ENCODE measurements at regions not wholly inside any gene's neighbourhood (a gene's known extent, or its start where the extent isn't known, plus 50 kb on each side); places are given as distances from the start of the nearest gene placed in this dataset.

DNA sequence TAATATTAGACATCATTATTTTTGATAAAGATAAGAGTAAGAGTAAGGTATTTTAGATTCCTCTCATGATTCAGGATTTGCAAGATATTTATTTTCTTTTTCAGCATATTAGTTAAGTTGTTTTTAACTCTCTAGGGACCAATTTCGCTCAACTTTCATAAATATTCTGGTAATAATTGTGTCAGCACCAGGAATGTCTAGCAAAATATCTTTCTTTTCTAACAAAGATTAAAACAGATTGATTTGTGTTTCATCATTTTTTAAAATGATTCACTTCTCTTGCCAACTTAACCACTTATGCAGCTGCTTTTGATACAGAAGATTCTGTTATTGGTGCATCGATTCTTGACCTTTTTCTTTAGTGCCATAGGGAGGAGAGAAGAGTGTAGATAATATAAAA lies 172.8 kb upstream of the PTGFR start:
- intact Hi-C loops (cut with DNase I; ENCODE audit: low total_unique reads): no loop called here
- WGBS, 5 donors: 53 to 80% (median 65%) methylated on average over 2 of the region's 2 CpGs
- no peak overlapping the region for H3K4me3 ChIP-seq

DNA sequence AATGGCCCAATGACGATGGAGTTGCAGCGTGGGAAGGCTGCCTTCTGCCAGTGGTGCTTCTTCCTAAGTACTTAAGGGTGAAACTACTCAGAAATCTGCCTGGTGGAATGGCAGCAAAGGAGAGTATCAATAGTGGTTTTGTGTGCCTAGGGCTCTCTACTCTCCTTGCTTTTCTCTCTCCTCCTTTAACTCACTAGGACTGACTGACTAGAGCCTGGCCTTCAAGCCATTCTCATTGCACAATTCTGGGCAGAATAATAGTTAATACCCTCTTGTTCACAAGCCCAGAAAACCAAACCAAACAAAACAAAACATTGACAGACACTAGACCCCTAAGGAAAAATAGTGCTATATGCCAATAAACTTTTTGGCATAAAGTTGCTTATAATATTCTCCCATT lies 171.2 kb upstream of the PTGFR start:
- intact Hi-C loops (cut with DNase I; ENCODE audit: low total_unique reads): no loop called here
- Histone ChIP-seq H3K4me3 (no peak overlapping the region), H3K4me1 (no peaks in the 10 kb centered on the region), H3K36me3 (no peaks in the 10 kb centered on the region), H3K27ac (no peak overlapping the region), H3K27me3 (no peaks in the 10 kb centered on the region), H3K9me3 (no peaks in the 10 kb centered on the region)
- TF ChIP-seq POLR2AphosphoS5 (IDR thresholded peaks at IDR 0.05): no peak
- TF ChIP-seq, protein P1, sequence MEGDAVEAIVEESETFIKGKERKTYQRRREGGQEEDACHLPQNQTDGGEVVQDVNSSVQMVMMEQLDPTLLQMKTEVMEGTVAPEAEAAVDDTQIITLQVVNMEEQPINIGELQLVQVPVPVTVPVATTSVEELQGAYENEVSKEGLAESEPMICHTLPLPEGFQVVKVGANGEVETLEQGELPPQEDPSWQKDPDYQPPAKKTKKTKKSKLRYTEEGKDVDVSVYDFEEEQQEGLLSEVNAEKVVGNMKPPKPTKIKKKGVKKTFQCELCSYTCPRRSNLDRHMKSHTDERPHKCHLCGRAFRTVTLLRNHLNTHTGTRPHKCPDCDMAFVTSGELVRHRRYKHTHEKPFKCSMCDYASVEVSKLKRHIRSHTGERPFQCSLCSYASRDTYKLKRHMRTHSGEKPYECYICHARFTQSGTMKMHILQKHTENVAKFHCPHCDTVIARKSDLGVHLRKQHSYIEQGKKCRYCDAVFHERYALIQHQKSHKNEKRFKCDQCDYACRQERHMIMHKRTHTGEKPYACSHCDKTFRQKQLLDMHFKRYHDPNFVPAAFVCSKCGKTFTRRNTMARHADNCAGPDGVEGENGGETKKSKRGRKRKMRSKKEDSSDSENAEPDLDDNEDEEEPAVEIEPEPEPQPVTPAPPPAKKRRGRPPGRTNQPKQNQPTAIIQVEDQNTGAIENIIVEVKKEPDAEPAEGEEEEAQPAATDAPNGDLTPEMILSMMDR (IDR thresholded peaks at IDR 0.05): no peak
- no peak for TF ChIP-seq EP300 (IDR thresholded peaks at IDR 0.05)
- no peak for TF ChIP-seq POLR2A (IDR thresholded peaks at IDR 0.05)
- 67 to 88% (median 72%) methylated on average over 2 of the region's 2 CpGs for WGBS, 5 donors
- DNase-seq: no peak

More for the DNA sequence above, 172.8 kb upstream of the PTGFR start:
- Histone ChIP-seq H3K36me3 (no peaks in the 10 kb centered on the region), H3K4me1 (no peaks in the 10 kb centered on the region), H3K27me3 (no peaks in the 10 kb centered on the region), H3K27ac (no peak overlapping the region), H3K9me3 (no peaks in the 10 kb centered on the region)
- DNase-seq: no peak
- TF ChIP-seq POLR2AphosphoS5 (IDR thresholded peaks at IDR 0.05) (no peak), POLR2A (IDR thresholded peaks at IDR 0.05) (no peak), EP300 (IDR thresholded peaks at IDR 0.05) (no peak)
- TF ChIP-seq, protein P1 (IDR thresholded peaks at IDR 0.05): no peak

DNA sequence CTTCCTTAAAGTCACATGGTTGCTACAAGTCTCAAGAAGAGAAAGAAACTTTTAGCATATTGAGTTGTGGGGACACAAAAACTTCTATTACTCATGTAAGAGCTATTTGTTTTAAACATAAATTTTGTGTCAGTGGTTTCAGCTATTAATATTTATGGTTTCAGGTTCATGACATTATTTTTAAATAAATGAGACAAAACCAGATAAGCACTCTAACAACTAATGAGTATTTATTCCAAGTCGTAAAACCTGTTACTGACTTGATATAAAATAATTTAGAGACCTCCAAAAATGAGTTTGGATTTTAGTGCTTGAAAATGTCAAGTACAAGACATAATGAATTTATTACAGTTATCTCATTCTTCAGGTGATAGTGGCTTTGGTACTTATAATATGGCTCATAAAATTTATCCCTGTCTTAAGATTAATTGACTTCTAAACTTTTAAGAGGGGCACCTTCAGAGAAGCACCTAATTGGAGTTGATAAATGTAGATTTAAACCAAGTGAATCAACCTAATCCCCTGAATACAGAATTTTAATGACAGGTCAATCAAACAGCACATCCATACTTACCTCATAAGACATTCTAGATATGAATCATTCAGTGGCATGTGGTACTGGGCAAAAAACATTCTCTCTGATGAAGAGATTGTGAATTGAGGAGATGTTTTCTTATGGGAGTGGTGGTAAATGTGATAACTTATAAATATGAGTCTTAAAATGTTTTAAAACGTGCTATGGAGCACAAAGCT lies 167.7 kb upstream of the PTGFR start:
- no peaks in the 10 kb centered on the region for H3K4me1 ChIP-seq
- no peaks in the 10 kb centered on the region for H3K27me3 ChIP-seq
- intact Hi-C loops (cut with DNase I; ENCODE audit: low total_unique reads): no loop called here
- no peak for DNase-seq
- no peak for TF ChIP-seq POLR2AphosphoS5 (IDR thresholded peaks at IDR 0.05)
- no peak for TF ChIP-seq EP300 (IDR thresholded peaks at IDR 0.05)
- no peak for TF ChIP-seq POLR2A (IDR thresholded peaks at IDR 0.05)
- TF ChIP-seq, protein P1 (IDR thresholded peaks at IDR 0.05): no peak
- 45 to 51% (median 49%) methylated on average over 2 of the region's 2 CpGs for WGBS, 5 donors
- no peak overlapping the region for H3K27ac ChIP-seq
- no peaks in the 10 kb centered on the region for H3K36me3 ChIP-seq
- H3K9me3 ChIP-seq: no peaks in the 10 kb centered on the region
- no peak overlapping the region for H3K4me3 ChIP-seq

DNA sequence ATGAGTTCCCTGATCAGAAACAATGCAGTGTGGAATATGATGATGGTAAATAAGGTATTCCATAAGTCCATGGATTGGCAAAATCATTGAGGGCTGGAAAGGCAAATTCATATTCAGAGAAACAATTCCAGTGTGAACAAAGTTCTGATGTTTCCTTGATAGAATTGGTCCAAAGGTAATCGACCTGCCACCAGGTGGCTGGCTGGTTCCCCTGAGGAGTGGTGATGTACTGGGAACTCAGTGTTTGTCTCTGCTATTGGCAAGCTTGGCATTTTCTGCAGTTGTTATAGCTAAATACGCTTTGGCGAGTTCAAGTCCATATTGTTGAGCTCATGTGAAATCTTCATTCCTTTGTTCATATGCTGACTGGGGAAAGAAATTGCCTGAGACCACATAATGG lies 165.5 kb upstream of the PTGFR start:
- 56 to 71% (median 62%) methylated on average over 3 of the region's 3 CpGs for WGBS, 5 donors
- Histone ChIP-seq H3K4me3 (no peak overlapping the region), H3K9me3 (no peaks in the 10 kb centered on the region), H3K27me3 (no peaks in the 10 kb centered on the region), H3K36me3 (no peaks in the 10 kb centered on the region), H3K4me1 (no peaks in the 10 kb centered on the region), H3K27ac (no peak overlapping the region)
- intact Hi-C loops (cut with DNase I; ENCODE audit: low total_unique reads): no loop called here
- TF ChIP-seq, protein P1 (IDR thresholded peaks at IDR 0.05): no peak
- no peak for TF ChIP-seq POLR2AphosphoS5 (IDR thresholded peaks at IDR 0.05)
- TF ChIP-seq EP300 (IDR thresholded peaks at IDR 0.05): no peak
- no peak for TF ChIP-seq POLR2A (IDR thresholded peaks at IDR 0.05)
- DNase-seq: no peak
